Pancreas (tissue), 10 donors: ENCODE measurements at regions not wholly inside any gene's neighbourhood (a gene's known extent, or its start where the extent isn't known, plus 50 kb on each side); places are given as distances from the start of the nearest gene placed in this dataset.

ENCODE experiments used
- ATAC-seq, 4 donors: fragments of 200-7000 bp; cut with Tn5 transposase; one replicate each; pipeline versions ENCODE4 v1.8.0 to v1.9.1; 2020; ENCODE audit warnings: mild to moderate bottlenecking in 4 of 4, moderate library complexity in 4 of 4
- DNase-seq, 6 donors: peaks; one replicate each; pipeline ENCODE4 v3.0.0-alpha.2; 2020
- FAIRE-seq: peaks from 2 replicates; lab custom pipeline; 2012; peaks lifted over from hg19 to GRCh38; lab: Jason Lieb, UNC
- H3K27ac ChIP-seq, 4 donors: fragments of 200-600 bp; sonication (generic); 1 replicate in 3 of 4; 2 replicates in 1 of 4; pipeline versions ENCODE4 v1.5.0 to v1.8.0; 2020
- H3K27me3 ChIP-seq, 4 donors: fragments of 200-600 bp; one replicate each; pipeline ENCODE4 v1.8.0; 2021
- H3K36me3 ChIP-seq, 3 donors: fragments of 200-600 bp; sonication (generic) in 1 of 3; one replicate each; pipeline versions ENCODE4 v1.5.0 to v1.8.0; 2020 to 2021
- H3K4me1 ChIP-seq, 3 donors: fragments of 200-600 bp; one replicate each; pipeline ENCODE4 v1.8.0; 2021
- H3K4me3 ChIP-seq, 4 donors: fragments of 200-600 bp; sonication (generic) in 2 of 4; one replicate each; pipeline versions ENCODE4 v1.5.0 to v1.8.0; 2020 to 2021
- H3K9me3 ChIP-seq, 4 donors: fragments of 200-600 bp; one replicate each; pipeline ENCODE4 v1.8.0; 2021
- CTCF ChIP-seq, 4 donors: fragments of 200-600 bp; sonication (generic) in 3 of 4; IDR thresholded peaks; one replicate each; pipeline versions ENCODE4 v1.5.0 to v1.8.0; 2021; ENCODE audit warnings: antibody characterized with exemption in 4 of 4
- WGBS, 2 donors: extraction: QIAGEN DNeasy Blood & Tissue Kit; methylation state at CpG; one replicate each; pipeline ENCODE4 v1.1.7; 2013; 5-methylcytosine and 5-hydroxymethylcytosine counted together
- intact Hi-C, 3 donors: fragments of 100-400 bp; cut with DNase I; formaldehyde crosslinking; loops; one replicate each; pipeline versions ENCODE4 v1.11.1 to v1.14.2; 2022
- donor health status: healthy with polysubstance abuse.
- donor health status: DM: no; HTN: no; CAD: no; lungs with moderate emphysema.
- donor health status: DM: no; HTN: no; CAD: no.
- donor health status: control.
- donor health status: control.
- donor health status: Bipolar disorder and iron deficiency.
- donor health status: DM: yes; HTN: yes; CAD: no.
- donor health status: DM: no; HTN: no; CAD: no.
- donor health status: DM: no; HTN: no; CAD: no.
- donor health status: DM: yes; HTN: yes; CAD: no.

GRCh38 chr6:71446057-71446456, 157.4 kb downstream of the OGFRL1 start:
- ATAC-seq (no peak), DNase-seq (no peak), FAIRE-seq (no peak)
- Histone ChIP-seq H3K4me3 (no peak overlapping the region), H3K36me3 (no peaks in the 10 kb centered on the region), H3K4me1 (no peaks in the 10 kb centered on the region), H3K27me3 (no peaks in the 10 kb centered on the region), H3K27ac (no peak overlapping the region), H3K9me3 (no peaks in the 10 kb centered on the region)
- no peak for TF ChIP-seq CTCF (IDR thresholded peaks at IDR 0.05)
- intact Hi-C loops: no loop called here
- WGBS, 2 donors: 74 to 75% methylated on average over 2 of the region's 2 CpGs

- TF ChIP-seq CTCF (IDR thresholded peaks at IDR 0.05): no peak
- Histone ChIP-seq H3K27me3 (no peaks in the 10 kb centered on the region), H3K36me3 (no peaks in the 10 kb centered on the region), H3K4me3 (no peak overlapping the region), H3K9me3 (no peaks in the 10 kb centered on the region), H3K4me1 (no peaks in the 10 kb centered on the region), H3K27ac (no peak overlapping the region)
- 71 to 74% methylated on average over 4 of the region's 4 CpGs for WGBS, 2 donors
- ATAC-seq: no peak
- FAIRE-seq: no peak
- no peak for DNase-seq
- intact Hi-C loops: no loop called here
Observed at GRCh38 chr6:71446470-71446869, 157.9 kb downstream of the OGFRL1 start.

GRCh38 chr6:71452697-71453370, 164.2 kb downstream of the OGFRL1 start:
- ATAC-seq: no peak
- intact Hi-C loops: no loop called here
- Histone ChIP-seq H3K27ac (no peak overlapping the region), H3K27me3 (no peaks in the 10 kb centered on the region), H3K36me3 (no peaks in the 10 kb centered on the region), H3K9me3 (no peaks in the 10 kb centered on the region), H3K4me1 (no peaks in the 10 kb centered on the region), H3K4me3 (no peak overlapping the region)
- 74 to 76% methylated on average over 5 of the region's 5 CpGs for WGBS, 2 donors
- no peak for FAIRE-seq
- TF ChIP-seq CTCF (IDR thresholded peaks at IDR 0.05): no peak
- DNase-seq: no peak

GRCh38 chr6:71453371-71453706, 164.7 kb downstream of the OGFRL1 start:
- no peak for TF ChIP-seq CTCF (IDR thresholded peaks at IDR 0.05)
- ATAC-seq (no peak), DNase-seq (no peak), FAIRE-seq (no peak)
- H3K27me3 ChIP-seq: no peaks in the 10 kb centered on the region
- intact Hi-C loops: no loop called here
- H3K27ac ChIP-seq: no peak overlapping the region
- no peaks in the 10 kb centered on the region for H3K36me3 ChIP-seq
- no peaks in the 10 kb centered on the region for H3K9me3 ChIP-seq
- H3K4me1 ChIP-seq: no peaks in the 10 kb centered on the region
- H3K4me3 ChIP-seq: no peak overlapping the region

- H3K4me3 ChIP-seq: no peak overlapping the region
- no peak for DNase-seq
- H3K27ac ChIP-seq: no peak overlapping the region
- intact Hi-C loops: no loop called here
- FAIRE-seq: no peak
- ATAC-seq: no peak
- no peaks in the 10 kb centered on the region for H3K36me3 ChIP-seq
- H3K9me3 ChIP-seq: no peaks in the 10 kb centered on the region
- H3K27me3 ChIP-seq: no peaks in the 10 kb centered on the region
- no peak for TF ChIP-seq CTCF (IDR thresholded peaks at IDR 0.05)
- 48 to 65% methylated on average over 1 of the region's 1 CpG for WGBS, 2 donors
- H3K4me1 ChIP-seq: no peaks in the 10 kb centered on the region
Observed at GRCh38 chr6:71454056-71454455, 165.4 kb downstream of the OGFRL1 start.
